Glutamatergic neuron (in vitro differentiated cells): ENCODE measurements at regions not wholly inside any gene's neighbourhood (a gene's known extent, or its start where the extent isn't known, plus 50 kb on each side); places are given as distances from the start of the nearest gene placed in this dataset.

Source experiments
- DNase-seq: peaks from one replicate; pipeline ENCODE4 v3.0.0; 2022
- H3K27ac Mint-ChIP-seq: one replicate; pipeline ENCODE4 v1.8.0; 2020; ENCODE audit warnings: mild to moderate bottlenecking, mixed read lengths, inconsistent platforms; ENCODE audit not compliant: unreplicated experiment
- H3K27me3 Mint-ChIP-seq: one replicate; pipeline ENCODE4 v1.8.0; 2020; ENCODE audit warnings: mild to moderate bottlenecking, moderate library complexity, mixed read lengths, inconsistent platforms; ENCODE audit not compliant: unreplicated experiment
- H3K36me3 Mint-ChIP-seq: one replicate; pipeline ENCODE4 v1.8.0; 2020; ENCODE audit warnings: mild to moderate bottlenecking, mixed read lengths, inconsistent platforms; ENCODE audit not compliant: unreplicated experiment
- H3K4me1 Mint-ChIP-seq: one replicate; pipeline ENCODE4 v1.8.0; 2020; ENCODE audit warnings: mild to moderate bottlenecking, low read depth, mixed read lengths, inconsistent platforms; ENCODE audit not compliant: unreplicated experiment
- H3K4me3 Mint-ChIP-seq: one replicate; pipeline ENCODE4 v1.8.0; 2020; ENCODE audit warnings: mild to moderate bottlenecking, mixed read lengths, inconsistent platforms; ENCODE audit not compliant: unreplicated experiment
- H3K9me3 Mint-ChIP-seq: one replicate; pipeline ENCODE4 v1.8.0; 2020; ENCODE audit warnings: mild to moderate bottlenecking, moderate library complexity, mixed read lengths, inconsistent platforms; ENCODE audit not compliant: unreplicated experiment
- TF ChIP-seq, protein P1 (sequence below): fragments of 200-600 bp; sonication (generic); IDR thresholded peaks from one replicate; pipeline ENCODE4 v1.5.0; 2021; ENCODE audit not compliant: partially characterized antibody, unreplicated experiment

DNA sequence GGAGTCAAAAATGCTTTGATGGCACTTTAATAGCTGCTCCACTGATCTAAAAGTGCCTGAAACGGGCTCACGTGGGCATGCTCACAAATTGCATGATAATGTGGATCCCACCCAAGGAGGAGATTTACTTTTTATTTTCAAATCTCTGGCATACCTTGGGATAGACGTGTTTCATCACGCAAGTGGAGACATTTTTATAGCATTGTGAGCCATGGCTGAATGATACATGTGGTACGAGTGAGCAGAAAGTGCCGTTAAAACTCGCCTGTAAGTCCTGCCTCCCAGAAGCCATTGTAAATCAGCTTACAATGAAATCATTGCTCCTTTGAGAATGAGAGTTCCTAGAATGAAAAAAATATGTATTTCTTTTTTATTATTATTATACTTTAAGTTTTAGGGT, 514.7 kb downstream of the MAT2B start:
- H3K36me3 Mint-ChIP-seq, result no peaks in the 10 kb centered on the region
- no peak overlapping the region for H3K27ac Mint-ChIP-seq
- TF ChIP-seq, protein P1, sequence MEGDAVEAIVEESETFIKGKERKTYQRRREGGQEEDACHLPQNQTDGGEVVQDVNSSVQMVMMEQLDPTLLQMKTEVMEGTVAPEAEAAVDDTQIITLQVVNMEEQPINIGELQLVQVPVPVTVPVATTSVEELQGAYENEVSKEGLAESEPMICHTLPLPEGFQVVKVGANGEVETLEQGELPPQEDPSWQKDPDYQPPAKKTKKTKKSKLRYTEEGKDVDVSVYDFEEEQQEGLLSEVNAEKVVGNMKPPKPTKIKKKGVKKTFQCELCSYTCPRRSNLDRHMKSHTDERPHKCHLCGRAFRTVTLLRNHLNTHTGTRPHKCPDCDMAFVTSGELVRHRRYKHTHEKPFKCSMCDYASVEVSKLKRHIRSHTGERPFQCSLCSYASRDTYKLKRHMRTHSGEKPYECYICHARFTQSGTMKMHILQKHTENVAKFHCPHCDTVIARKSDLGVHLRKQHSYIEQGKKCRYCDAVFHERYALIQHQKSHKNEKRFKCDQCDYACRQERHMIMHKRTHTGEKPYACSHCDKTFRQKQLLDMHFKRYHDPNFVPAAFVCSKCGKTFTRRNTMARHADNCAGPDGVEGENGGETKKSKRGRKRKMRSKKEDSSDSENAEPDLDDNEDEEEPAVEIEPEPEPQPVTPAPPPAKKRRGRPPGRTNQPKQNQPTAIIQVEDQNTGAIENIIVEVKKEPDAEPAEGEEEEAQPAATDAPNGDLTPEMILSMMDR, result no peak
- DNase-seq, result no peak
- H3K27me3 Mint-ChIP-seq, result no peaks in the 10 kb centered on the region
- H3K4me1 Mint-ChIP-seq, result no peaks in the 10 kb centered on the region
- no peaks in the 10 kb centered on the region for H3K9me3 Mint-ChIP-seq
- no peak overlapping the region for H3K4me3 Mint-ChIP-seq

DNA sequence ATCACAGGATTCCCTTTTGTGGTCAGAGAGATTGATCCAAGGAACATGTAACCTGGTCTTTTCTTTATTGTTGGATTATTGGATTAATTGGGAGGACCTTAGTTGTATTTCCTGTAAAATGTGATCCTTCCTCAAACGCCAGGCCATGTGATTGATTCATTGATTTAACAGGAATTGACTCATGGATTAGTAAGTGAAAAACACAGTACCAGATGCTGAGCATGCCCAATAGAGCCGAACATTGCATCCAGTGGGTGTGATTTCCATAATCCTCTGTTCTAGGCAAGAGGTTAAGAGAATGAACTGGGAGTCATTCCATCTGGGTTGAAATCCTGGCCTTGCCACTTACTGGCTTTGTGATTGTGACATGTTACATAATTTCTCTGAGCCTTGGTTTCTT, 522.3 kb downstream of the MAT2B start:
- Mint-ChIP-seq H3K36me3 (no peaks in the 10 kb centered on the region), H3K9me3 (no peaks in the 10 kb centered on the region), H3K27me3 (no peaks in the 10 kb centered on the region), H3K4me3 (no peak overlapping the region), H3K4me1 (no peaks in the 10 kb centered on the region), H3K27ac (no peak overlapping the region)
- no peak for DNase-seq
- TF ChIP-seq, protein P1, result no peak

DNA sequence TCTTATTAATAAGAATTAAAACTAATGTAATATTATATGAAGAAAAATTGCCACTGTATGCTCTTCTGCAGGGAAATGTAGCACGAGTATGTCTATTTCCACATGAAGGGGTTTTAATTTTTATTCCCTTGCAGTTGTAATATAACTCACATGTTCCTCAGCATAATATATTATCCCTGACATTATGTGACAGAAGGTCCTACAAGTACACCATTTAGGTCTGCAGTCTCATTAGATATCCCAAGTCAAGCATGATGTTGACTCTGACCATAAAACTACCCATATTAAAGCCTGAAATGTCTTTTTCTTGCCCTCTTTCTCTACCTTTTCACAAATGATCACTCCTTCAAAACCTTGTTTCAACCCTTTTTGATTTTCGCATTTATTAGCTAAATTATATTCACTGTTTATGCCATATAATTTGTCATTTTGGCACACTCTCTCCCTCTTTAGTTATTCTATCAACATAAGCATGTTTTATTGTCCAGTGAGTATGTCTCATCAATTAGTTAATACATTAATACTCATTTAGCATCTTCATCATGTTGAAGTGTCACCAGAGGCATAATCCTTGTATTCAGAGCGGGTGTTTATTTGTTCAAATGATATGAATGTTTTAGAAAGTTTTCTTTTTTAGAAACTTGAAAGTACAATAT, 532.8 kb downstream of the MAT2B start:
- Mint-ChIP-seq H3K27ac (no peak overlapping the region), H3K4me1 (peaks cover 2% of the 10 kb centered on the region), H3K36me3 (no peaks in the 10 kb centered on the region), H3K27me3 (peaks cover 3% of the 10 kb centered on the region), H3K4me3 (no peak overlapping the region), H3K9me3 (no peaks in the 10 kb centered on the region)
- TF ChIP-seq, protein P1, result no peak
- DNase-seq, result no peak

DNA sequence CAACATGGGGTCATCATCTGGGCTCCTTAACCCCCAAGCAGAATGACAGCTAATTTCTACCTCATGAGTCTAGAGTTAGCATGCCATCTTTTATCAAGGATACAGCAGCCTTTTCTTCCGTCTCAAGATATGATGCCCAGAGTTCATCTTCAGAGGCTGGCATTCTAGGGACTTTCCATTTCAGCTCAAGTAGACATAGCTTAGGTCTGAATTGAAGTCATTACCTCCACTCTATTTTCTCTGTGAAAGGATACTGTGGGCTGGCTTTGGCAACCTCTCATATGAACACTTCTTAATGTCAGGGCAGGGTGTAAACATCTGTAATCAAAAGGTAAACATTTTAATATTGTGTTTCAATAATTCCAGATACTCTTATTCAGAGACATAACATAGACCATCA, 535.7 kb downstream of the MAT2B start:
- H3K27ac Mint-ChIP-seq, result no peak overlapping the region
- H3K9me3 Mint-ChIP-seq, result peaks cover 2% of the 10 kb centered on the region
- peaks cover 11% of the 10 kb centered on the region for H3K4me1 Mint-ChIP-seq
- H3K36me3 Mint-ChIP-seq, result no peaks in the 10 kb centered on the region
- no peak overlapping the region for H3K4me3 Mint-ChIP-seq
- DNase-seq, result no peak
- H3K27me3 Mint-ChIP-seq, result no peaks in the 10 kb centered on the region
- TF ChIP-seq, protein P1, result no peak

DNA sequence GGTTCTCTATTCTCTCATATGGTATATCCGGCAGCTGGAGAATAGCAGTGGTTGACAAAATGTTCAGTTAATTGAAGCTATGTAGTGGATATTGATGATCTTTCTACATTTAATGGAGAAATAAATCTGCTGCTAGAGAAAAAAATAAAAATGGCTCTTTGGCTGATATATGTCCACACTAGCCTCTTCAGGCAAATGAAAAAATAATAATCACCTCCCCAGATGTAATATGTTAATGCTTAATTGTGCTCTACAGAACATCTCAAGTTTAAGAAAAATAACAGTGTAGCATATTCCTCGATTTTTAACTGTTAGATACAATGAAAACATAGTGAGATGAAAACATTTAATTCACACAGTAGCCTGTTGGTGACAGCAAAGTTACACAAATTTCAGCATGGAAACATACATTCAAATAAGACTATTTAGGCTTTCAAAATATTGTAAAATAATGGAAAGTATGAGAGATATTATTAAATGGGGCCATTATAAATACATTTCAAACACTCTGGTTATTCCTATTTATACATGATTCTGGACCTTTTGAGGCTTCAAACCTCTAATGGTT, 543.0 kb downstream of the MAT2B start:
- H3K27me3 Mint-ChIP-seq, result no peaks in the 10 kb centered on the region
- peaks cover 9% of the 10 kb centered on the region for H3K4me1 Mint-ChIP-seq
- peaks cover 2% of the 10 kb centered on the region for H3K9me3 Mint-ChIP-seq
- no peak overlapping the region for H3K27ac Mint-ChIP-seq
- H3K36me3 Mint-ChIP-seq, result no peaks in the 10 kb centered on the region
- no peak for DNase-seq
- no peak overlapping the region for H3K4me3 Mint-ChIP-seq
- TF ChIP-seq, protein P1, result peak; percentile 12
